ENCODE measurements at regions not wholly inside any gene's neighbourhood (a gene's known extent, or its start where the extent isn't known, plus 50 kb on each side); places are given as distances from the start of the nearest gene placed in this dataset.

DNA sequence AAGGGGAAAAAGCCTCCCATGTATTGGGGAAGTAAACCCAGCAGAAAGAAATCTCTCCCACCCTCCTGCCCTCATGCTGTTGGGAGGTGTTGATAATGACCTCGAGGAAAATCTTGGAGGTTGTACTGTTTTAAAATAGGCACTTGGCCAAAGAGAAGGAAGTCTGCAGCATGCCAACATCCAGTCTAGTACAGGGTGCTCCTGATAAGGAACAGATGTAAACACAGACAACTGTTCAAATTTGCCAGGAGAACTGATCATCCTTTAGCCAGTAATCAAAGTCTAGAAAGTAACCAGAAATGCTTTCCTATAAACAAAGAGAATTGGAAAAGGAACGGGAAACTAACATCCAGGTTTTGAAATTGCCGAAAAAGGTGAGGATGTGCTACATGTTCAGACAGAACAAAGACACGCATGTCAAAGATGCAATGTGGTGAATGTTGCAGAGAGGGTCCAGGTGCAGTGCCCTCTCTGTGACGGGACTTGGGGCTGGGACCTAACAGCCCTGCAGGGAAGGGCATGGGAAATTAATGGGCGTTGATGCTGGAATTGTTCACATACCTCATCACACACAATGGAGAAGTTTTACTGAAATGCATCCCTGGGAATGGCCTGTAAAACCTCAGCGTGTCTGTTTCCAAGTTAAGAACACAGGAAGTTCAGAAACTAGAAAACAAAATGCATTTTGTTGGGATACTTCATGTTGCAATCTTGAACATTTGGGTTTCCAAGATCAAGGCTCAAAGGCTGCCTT, 125.7 kb upstream of the RND3 start:
- Mint-ChIP-seq H3K27me3 (ENCODE audit: low read depth) (no peaks in the 10 kb centered on the region), H3K27ac (ENCODE audit: unreplicated experiment) (no peak overlapping the region), H3K4me1 (peaks cover 15% of the 10 kb centered on the region), H3K4me3 (no peak overlapping the region), H3K36me3 (ENCODE audit: low read depth) (no peaks in the 10 kb centered on the region), H3K9me3 (peaks cover 11% of the 10 kb centered on the region)
- TF ChIP-seq, protein P1, sequence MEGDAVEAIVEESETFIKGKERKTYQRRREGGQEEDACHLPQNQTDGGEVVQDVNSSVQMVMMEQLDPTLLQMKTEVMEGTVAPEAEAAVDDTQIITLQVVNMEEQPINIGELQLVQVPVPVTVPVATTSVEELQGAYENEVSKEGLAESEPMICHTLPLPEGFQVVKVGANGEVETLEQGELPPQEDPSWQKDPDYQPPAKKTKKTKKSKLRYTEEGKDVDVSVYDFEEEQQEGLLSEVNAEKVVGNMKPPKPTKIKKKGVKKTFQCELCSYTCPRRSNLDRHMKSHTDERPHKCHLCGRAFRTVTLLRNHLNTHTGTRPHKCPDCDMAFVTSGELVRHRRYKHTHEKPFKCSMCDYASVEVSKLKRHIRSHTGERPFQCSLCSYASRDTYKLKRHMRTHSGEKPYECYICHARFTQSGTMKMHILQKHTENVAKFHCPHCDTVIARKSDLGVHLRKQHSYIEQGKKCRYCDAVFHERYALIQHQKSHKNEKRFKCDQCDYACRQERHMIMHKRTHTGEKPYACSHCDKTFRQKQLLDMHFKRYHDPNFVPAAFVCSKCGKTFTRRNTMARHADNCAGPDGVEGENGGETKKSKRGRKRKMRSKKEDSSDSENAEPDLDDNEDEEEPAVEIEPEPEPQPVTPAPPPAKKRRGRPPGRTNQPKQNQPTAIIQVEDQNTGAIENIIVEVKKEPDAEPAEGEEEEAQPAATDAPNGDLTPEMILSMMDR (conservative IDR thresholded peaks at IDR 0.05), result no peak
- DNase-seq (ENCODE audit: low read depth, low spot score), result no peak

DNA sequence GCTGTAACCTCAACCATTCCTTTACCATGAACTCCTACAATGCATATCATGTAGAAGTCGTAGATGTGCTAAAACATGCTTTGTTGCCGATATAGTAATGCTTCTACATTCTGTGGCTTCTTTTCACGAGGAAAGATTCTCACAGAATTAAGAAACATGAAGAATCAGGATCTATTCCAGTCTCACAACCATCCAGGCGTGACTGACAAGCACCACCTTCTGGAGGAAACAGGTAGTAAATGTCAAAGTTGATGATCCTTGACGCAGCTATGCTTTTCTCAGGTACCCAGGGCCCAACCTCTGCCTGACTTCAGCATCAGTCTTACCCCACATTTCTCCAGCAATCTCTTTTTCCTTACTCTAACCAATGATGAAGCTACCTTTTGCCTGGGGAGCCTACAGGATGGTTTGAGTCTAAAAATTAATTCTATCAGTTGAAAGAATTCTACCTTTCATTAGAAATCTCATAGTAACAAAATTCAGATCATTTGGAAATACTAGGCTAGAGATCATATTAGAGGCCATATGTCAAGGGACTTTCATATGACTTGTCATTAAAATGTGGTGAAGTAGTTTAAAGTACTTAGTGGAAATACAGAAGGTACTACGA, 123.3 kb upstream of the RND3 start:
- no peaks in the 10 kb centered on the region for H3K36me3 Mint-ChIP-seq (ENCODE audit: low read depth)
- H3K27me3 Mint-ChIP-seq (ENCODE audit: low read depth), result no peaks in the 10 kb centered on the region
- TF ChIP-seq, protein P1 (conservative IDR thresholded peaks at IDR 0.05), result peak; percentile 70
- H3K27ac Mint-ChIP-seq (ENCODE audit: unreplicated experiment), result no peak overlapping the region
- H3K4me1 Mint-ChIP-seq, result peaks cover 23% of the 10 kb centered on the region
- H3K9me3 Mint-ChIP-seq, result peaks cover 6% of the 10 kb centered on the region
- peak; percentile 3 for DNase-seq (ENCODE audit: low read depth, low spot score)
- no peak overlapping the region for H3K4me3 Mint-ChIP-seq

DNA sequence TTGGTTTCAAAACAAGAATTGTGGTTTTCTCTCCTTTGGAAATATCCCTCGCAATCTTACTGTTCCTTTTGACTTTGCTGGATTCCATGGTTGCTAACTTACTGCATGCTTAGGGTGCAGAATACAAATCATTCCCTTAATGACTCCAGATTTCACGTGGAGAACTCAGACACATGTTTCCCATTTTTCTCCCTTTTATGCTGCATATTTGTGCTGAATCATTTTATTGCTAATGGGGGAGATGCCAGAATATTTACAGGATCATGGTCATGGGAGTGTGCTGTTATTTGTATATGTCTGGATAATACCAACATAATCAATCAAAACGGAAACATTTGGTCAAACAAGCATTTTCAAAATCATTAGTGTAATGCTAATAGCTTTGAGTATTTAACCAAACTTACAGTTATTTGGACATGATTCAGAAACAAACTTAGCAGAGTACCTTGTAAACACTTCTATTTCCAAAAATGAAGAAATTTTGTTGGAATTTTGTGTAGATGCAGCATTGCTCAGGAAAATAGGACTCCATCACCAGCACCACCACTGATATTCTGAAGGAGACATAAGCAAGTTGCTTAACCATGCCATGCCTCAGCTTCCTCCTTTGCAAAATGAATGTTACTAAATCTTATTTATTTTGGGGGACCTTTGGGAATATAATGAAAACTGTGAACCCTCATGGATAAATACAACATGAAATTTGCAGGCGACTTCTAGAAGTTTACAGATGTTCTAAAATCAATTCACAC, 122.5 kb upstream of the RND3 start:
- TF ChIP-seq, protein P1 (conservative IDR thresholded peaks at IDR 0.05), result no peak
- no peak for DNase-seq (ENCODE audit: low read depth, low spot score)
- H3K9me3 Mint-ChIP-seq, result peaks cover 2% of the 10 kb centered on the region
- H3K4me3 Mint-ChIP-seq, result no peak overlapping the region
- H3K4me1 Mint-ChIP-seq, result peaks cover 23% of the 10 kb centered on the region
- no peaks in the 10 kb centered on the region for H3K36me3 Mint-ChIP-seq (ENCODE audit: low read depth)
- no peaks in the 10 kb centered on the region for H3K27me3 Mint-ChIP-seq (ENCODE audit: low read depth)
- H3K27ac Mint-ChIP-seq (ENCODE audit: unreplicated experiment), result no peak overlapping the region

DNA sequence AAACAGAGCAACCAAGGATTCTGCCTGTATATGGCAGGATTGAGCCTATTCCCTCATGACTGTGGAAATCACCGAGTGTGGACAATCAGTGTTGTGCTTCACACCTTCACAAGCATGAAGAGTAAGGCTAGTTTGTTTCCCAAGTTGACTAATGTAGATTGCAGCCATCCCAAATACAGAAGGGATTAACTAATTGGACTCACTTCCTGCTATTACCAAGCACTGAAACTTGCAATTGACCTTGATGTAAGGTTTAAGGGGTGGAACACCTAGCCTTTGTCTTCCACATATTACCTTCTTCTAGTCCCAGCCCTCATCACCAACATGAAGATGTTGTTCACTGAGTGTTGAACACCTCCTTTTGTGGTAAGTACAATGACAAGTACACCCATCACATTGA, 120.9 kb upstream of the RND3 start:
- Mint-ChIP-seq H3K4me3 (no peak overlapping the region), H3K9me3 (peaks cover 3% of the 10 kb centered on the region), H3K27ac (ENCODE audit: unreplicated experiment) (no peak overlapping the region), H3K4me1 (peaks cover 17% of the 10 kb centered on the region), H3K27me3 (ENCODE audit: low read depth) (no peaks in the 10 kb centered on the region), H3K36me3 (ENCODE audit: low read depth) (no peaks in the 10 kb centered on the region)
- DNase-seq (ENCODE audit: low read depth, low spot score), result no peak
- TF ChIP-seq, protein P1 (conservative IDR thresholded peaks at IDR 0.05), result no peak

DNA sequence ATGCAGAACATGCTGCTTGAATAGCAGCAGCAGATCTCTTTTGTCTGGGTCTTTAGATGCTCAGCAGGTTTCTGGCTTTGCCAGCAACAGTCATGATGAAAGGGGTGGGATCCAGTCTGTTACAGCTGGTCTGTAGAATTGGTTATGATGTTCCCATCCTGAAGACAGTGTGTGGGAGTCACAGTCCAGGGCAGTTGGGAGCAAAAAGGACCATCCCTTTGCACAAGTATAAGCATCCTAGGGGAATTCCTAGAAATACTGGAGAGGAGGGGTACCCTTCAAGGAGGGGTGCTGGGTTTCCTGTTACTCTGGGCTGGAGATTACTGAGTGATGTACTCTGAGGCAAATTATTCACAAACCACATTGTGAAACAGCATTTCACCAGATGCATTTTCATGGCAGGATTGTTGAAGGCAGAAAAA, 119.9 kb upstream of the RND3 start:
- H3K27ac Mint-ChIP-seq (ENCODE audit: unreplicated experiment), result no peak overlapping the region
- no peak overlapping the region for H3K4me3 Mint-ChIP-seq
- peaks cover 12% of the 10 kb centered on the region for H3K4me1 Mint-ChIP-seq
- H3K36me3 Mint-ChIP-seq (ENCODE audit: low read depth), result no peaks in the 10 kb centered on the region
- H3K27me3 Mint-ChIP-seq (ENCODE audit: low read depth), result no peaks in the 10 kb centered on the region
- peaks cover 3% of the 10 kb centered on the region for H3K9me3 Mint-ChIP-seq
- no peak for DNase-seq (ENCODE audit: low read depth, low spot score)
- TF ChIP-seq, protein P1 (conservative IDR thresholded peaks at IDR 0.05), result no peak

All from neural crest cell (in vitro differentiated cells).